IMR-90 (cell line): ENCODE measurements at regions not wholly inside any gene's neighbourhood (a gene's known extent, or its start where the extent isn't known, plus 50 kb on each side); places are given as distances from the start of the nearest gene placed in this dataset.

Source experiments
- ELK1 ChIP-seq: fragments of 150-350 bp; IDR thresholded peaks from 2 replicates; pipeline ENCODE4 v1.6.1; 2016; ENCODE audit warnings: low read depth, mild to moderate bottlenecking, low read length, moderate library complexity, borderline replicate concordance
- POLR2A ChIP-seq: IDR thresholded peaks from 2 replicates; pipeline ENCODE4 v1.6.1; 2012; ENCODE audit warnings: mild to moderate bottlenecking, low read depth, low read length
- SMC3 ChIP-seq: fragments of 150-350 bp; IDR thresholded peaks from 2 replicates; pipeline ENCODE4 v1.6.1; 2016; ENCODE audit warnings: low read depth, mild to moderate bottlenecking, antibody characterized with exemption, low read length, moderate library complexity
- TF ChIP-seq, protein P1 (sequence below): conservative IDR thresholded peaks from 2 replicates; pipeline ENCODE4 v1.5.1; 2012; ENCODE audit warnings: mild to moderate bottlenecking, low read depth, low read length, improper control_type of control experiment

GRCh38 chr1:227459977-227460376 is 103.4 kb upstream of the ZNF678 start:
- TF ChIP-seq POLR2A (no peak), SMC3 (no peak), ELK1 (no peak)
- TF ChIP-seq, protein P1, sequence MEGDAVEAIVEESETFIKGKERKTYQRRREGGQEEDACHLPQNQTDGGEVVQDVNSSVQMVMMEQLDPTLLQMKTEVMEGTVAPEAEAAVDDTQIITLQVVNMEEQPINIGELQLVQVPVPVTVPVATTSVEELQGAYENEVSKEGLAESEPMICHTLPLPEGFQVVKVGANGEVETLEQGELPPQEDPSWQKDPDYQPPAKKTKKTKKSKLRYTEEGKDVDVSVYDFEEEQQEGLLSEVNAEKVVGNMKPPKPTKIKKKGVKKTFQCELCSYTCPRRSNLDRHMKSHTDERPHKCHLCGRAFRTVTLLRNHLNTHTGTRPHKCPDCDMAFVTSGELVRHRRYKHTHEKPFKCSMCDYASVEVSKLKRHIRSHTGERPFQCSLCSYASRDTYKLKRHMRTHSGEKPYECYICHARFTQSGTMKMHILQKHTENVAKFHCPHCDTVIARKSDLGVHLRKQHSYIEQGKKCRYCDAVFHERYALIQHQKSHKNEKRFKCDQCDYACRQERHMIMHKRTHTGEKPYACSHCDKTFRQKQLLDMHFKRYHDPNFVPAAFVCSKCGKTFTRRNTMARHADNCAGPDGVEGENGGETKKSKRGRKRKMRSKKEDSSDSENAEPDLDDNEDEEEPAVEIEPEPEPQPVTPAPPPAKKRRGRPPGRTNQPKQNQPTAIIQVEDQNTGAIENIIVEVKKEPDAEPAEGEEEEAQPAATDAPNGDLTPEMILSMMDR = no peak
